HG02623 (cell line): ENCODE measurements at regions not wholly inside any gene's neighbourhood (a gene's known extent, or its start where the extent isn't known, plus 50 kb on each side); places are given as distances from the start of the nearest gene placed in this dataset.

Experiments
- ATAC-seq: cut with Tn5 transposase; IDR thresholded peaks from one replicate; pipeline ENCODE4 v1.9.1; 2021; ENCODE audit warnings: moderate library complexity; ENCODE audit not compliant: unreplicated experiment

DNA sequence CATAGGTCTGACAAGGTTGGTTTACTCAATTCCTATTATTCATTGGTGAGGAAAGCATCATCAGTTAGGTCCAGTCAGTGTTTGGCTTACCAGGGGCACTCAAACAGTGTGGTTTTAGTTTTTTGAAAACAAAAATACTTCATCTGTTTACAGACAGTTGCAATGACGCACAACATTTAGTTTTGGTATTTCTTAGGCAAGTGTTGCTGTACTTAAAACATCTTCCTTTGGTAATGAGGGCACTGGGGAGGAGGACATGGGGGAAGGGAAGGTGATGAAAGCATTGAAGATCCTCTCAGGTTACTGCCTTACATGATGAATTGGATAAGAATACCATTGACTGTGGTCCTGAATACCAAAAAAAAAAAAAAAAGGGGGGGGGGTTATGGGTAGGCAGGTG, 93.7 kb upstream of the MAOA start:
- no peak for ATAC-seq

DNA sequence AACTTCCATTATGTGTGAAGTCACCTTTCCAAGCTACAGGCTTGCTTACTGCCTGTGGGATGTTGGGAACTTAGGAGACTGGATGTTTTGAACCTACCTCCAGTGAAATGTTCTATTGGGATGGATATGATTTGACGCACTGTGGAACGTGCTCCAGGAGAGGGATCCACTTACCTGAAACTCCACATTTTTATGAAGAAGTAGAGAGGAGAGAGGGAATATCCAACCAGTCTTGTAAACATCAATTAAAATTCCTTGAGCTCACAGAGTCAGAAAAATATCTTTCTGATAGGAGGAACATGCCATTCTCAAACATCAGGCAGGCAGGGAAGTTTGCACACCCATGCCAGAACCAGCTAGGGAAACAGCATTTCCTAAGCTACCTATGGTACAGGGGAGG, 91.1 kb upstream of the MAOA start:
- no peak for ATAC-seq

DNA sequence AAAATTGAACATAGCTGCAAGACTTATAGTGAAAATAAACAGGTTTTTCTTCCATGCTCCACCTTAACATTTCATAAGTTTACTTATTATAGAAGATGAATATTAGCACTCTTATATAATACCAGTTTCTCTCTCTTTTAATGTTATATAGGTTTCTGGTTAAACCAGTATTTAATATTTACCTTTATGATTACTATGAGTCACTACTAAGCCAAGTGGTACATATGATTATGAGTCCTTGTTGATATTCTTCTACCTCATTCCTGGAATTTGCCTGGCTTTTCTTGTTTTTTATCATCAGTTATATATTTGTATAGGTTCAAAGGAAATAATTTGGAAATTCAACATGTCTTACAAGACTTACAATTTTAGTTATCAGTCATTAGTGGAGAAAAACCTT, 89.9 kb upstream of the MAOA start:
- no peak for ATAC-seq

DNA sequence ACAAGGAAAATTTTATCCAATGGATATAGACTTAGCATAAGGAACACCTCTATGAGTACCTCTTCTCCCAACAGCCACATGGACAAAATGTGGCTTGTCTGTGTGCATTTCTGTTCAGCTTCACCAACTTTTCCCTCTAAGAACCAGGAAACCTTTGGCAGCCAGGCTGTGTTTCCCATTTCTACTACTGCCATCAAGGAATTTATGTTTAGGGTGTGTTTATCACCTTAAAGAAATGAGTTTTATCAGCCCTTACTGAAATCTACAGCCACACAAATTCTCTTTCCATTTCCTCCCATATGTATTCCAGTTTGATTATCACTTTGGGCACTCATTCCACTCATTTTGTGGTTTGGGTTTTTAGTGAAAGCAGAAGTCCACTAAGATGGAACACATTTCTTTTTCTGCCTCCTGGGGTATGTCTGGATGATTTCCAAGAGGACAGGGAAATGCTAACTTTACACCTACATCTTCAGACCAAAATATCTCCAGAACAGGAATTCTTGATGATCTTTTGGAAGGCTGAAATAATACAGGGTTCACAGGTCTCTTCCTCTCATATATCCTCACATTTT, 82.6 kb upstream of the MAOA start:
- ATAC-seq: no peak

DNA sequence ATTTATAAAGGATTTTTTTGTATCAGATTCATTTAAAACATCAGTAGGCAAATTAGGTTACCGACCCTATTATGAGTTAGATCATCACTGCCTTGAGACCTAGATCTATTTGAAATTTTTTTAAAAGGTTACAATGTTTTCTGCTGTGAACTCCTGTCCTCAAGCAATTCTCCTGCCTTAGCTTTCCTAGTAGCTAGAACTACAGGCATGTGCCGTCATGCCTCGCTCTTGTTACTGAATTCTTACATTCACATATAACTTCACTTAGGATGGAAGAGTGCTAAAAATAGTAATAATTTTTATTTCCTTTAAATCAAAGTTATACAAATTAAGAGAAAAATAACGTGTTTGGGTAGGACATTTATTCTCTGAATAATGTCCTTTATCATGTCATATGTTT, 75.5 kb upstream of the MAOA start:
- no peak for ATAC-seq

DNA sequence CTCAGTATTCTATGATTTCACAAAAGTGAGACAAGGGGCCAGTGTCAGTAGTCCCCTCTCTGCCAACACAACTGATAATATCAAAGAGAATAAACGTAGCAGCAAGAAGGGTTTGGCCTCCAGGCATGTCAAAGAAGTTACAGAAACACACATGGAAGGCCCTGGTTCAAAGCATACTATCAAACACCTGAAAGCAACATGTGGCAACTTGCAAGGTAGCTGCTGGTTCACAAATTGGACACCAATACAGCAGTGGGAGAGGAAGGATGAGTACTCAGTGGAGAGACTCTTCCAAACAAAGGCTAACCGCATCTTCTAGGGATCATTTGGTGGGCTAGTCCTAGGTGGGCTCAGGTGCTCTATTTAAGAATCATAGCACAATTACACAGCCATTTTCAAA, 74.9 kb upstream of the MAOA start:
- no peak for ATAC-seq

DNA sequence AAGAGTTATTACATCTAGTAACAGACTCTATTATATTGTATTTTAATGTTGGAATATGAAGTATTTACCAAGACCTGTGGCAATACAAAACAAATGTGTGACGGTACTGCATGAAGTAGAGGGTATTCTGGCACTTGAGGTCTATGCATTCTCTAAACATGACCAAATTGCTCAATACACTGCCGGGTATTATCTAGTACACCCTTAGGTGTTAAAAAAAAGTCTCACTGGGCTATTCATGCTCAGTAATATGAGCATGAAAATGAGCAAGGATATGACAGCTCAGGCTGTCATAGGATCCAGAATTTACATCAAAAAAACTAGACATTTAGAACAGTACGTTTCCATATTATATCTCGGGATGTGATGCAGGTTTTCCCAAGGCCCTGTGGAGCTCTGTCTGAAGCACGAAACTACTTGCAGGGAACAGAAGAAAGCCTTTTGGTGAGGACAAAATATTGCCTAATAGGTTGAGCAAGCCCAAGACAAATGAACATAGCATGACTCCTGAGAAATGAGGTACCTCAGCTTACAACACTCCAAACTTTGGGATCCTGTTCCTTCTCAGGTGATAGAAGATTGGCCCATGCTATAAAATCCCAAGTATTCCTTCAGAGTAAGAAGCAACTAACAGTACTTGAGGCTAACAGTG, 74.1 kb upstream of the MAOA start:
- no peak for ATAC-seq

DNA sequence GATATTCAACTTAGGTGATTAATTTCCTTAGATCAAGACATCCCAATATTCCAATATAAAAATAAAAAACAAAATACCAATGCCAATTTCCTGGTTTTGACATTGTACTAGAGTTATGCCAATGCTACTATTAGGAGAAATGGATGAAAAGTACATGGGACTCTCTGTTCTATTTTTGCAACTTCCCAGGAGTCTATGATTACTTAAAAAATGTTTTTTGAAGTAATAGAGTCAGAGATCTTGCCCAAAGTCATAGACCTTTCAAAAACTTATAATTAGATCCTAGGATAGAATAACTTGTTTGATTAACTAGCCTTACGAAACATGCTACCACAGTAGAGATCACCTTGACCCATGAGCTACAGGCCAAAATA, 73.6 kb upstream of the MAOA start:
- ATAC-seq: no peak

DNA sequence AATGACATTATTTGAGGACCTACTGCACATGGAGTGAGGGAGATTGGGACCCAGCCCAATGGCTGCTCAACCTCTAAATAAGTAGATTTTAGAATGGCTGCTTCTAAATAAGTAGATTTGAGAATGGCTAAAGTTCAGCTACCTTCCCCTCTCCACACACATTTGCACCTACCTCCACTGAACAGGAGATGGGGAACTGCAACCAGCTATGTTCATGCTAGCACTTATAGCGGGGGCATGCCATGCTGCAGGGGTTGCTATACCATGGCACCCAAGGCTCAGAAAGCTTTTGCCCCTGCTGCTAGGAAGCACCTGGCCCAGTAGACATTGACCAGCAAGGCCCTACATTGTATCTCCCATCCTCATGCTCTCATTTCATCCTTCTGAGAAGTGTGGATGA, 70.2 kb upstream of the MAOA start:
- ATAC-seq: no peak

DNA sequence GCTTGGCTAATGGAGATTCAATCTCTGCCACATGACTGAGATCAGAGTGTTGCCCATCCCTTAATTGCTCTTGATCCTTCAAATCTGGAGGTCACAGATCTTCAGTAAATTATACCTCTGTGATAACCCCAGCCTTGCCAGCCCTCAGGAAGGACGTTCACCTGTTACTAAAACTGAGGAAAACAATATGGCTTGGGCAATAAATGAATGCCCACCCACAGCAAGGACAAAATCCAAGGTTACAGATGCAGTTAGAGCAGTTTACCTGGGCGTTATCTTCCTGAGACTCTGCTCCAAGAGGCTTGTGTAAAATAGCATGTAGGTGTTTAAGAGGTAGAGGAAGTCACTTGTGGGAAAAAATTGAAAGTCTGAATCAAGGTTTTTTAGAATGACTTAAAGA, 69.3 kb upstream of the MAOA start:
- ATAC-seq: no peak

DNA sequence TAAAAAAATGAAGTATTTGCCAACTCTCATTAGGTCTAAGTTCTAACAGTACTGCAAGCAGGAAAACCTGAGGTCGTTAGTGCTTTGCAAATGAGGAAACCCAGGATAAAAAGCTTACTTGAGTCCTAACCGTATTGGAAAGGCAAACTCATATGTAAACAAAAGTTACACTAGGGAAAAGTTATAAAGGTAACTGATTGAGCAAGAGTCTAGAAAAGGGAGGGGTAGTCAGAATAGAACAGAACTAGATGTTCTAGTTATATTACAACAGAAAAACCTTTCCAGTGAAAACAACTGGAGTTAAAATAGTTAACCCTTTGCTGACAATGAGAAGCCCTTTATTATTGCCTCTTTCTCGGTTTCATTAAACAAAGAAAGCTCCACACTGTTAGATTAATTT, 66.4 kb upstream of the MAOA start:
- ATAC-seq: no peak

DNA sequence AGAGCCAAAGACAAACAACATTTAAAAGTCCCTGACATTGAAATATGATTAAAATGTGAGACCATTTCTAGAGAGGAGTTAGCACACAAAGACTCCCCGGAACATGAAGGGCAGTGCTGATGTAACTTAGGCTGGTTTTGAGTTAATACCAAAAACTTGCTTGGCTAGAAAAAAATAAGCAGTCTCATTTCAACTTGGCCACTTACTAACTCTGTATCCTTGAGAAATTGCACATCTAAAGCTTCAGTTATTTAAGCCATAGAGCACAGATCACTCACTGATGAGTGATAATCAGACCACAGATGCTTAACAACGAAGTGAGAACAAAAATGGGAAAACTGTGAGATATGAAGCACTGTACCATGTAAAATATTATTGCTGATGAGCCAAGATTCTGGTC, 65.9 kb upstream of the MAOA start:
- ATAC-seq: no peak

DNA sequence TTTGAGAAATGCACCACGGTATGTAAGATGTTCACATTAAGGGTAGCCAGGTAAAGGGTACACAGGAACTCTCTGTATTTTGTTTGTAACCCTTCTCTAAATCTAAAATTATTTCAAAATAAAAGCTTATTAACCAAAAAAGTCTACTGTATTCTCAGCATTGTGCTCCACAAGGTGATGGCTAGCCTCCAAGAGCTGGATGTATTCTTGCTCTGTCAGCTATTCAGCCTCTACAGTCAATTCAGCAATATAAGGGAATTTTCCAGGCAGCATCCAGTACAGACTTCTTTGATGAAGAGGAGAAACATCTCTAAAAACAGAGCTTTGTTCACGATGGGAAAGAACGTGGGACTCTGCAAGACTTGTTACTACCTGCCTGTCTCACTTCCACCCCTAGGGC, 63.5 kb upstream of the MAOA start:
- no peak for ATAC-seq

DNA sequence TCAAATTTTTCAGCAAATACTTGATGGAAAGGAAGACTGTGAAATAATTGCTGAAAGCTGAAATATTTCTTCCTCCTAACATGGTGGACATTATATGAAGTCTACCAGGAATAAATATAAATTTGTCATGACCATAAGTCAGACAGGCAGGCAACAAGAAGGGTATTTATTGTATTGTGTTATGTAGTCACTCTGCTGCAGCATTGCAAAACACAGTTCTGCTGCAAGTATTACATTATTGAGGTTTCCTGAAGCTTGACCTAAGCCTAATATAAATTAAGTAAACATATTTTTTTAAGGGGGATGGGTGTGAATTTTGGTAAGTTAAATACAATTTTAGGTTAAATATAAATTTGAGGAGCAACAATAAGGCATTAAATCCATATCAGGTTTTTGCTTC, 60.2 kb upstream of the MAOA start:
- ATAC-seq: no peak

DNA sequence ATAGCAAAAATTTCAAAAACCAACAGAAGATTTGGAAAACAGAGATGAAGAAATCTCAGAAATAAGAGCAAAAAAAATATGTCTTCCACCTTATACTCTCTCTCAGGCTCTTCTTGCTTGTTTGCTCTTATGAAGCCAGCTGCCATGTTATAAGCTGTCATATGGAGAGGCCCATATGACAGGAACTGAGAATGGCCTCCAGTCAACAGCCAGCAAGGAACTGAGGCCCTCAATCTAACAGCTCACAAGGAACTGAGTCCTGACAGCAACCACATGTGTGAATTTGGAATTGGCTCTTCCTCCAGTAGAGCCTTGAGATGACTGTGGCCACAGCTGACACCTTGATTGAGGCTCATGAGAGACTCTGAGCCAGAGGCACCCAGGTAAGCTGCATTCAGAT, 51.3 kb upstream of the MAOA start:
- ATAC-seq: no peak

DNA sequence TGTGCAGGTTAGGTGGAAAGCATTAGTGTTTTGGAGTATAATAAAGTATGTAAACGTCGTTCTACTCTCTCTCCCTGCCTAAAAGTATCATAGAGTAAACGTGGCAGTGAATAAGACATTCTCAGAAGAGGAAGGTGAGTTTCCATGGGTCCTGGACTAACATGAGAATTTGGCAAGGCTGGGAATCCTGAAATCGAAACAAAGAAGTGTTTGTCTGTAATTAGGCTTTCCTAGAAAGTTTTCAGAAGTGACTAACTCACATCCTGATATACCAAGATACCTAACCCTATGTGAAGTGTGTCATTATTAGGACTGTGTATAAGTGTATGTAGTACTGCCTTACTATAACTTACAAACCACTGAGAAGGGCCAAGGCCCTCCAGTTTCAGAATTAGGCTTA, 50.7 kb upstream of the MAOA start:
- ATAC-seq: no peak
